ENCODE measurements at regions not wholly inside any gene's neighbourhood (a gene's known extent, or its start where the extent isn't known, plus 50 kb on each side); places are given as distances from the start of the nearest gene placed in this dataset.
"Not testable (repeated sequence)": the region's sequence is repeated elsewhere in the genome, so short reads cannot be mapped to it uniquely, and the experiment has no call there.

DNA sequence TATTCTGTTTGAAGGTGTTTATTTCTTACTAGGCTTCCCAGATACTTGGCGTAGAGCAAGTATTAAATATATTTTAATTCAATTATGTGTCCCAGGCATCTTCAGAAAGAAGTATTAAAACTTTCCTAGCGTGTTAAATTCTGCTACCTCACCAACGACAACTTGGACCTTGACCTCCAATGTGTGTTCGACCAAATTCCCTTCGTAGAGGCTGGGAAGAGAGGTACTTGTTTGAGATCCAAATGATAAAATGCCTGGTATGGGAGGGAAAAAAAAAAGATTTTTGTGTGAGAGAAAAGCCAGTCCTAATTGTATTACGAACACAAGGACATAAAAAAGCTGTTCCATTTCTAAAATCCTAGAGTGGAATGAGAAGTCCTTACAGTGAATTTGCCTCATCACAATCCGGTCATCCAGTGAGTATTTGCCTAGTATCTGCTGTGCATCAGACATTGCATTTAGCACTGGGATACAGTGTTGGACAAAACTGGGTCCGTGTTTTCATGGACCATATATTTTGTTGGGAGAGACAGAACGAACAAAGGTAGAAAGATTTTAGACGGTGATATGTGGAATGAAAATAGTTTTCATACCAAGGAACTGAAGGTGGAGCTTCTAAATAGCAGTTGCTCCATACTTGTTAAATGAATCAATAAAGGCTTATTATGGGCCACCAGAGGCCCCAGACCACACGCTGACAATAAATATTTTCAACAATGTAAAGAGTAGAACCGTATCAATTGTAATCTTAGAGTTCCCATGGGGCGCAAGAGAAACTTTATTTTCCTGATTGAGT, 103.1 kb downstream of the KIF4B start:
- no peak for DNase-seq (ENCODE audit: low spot score)

DNA sequence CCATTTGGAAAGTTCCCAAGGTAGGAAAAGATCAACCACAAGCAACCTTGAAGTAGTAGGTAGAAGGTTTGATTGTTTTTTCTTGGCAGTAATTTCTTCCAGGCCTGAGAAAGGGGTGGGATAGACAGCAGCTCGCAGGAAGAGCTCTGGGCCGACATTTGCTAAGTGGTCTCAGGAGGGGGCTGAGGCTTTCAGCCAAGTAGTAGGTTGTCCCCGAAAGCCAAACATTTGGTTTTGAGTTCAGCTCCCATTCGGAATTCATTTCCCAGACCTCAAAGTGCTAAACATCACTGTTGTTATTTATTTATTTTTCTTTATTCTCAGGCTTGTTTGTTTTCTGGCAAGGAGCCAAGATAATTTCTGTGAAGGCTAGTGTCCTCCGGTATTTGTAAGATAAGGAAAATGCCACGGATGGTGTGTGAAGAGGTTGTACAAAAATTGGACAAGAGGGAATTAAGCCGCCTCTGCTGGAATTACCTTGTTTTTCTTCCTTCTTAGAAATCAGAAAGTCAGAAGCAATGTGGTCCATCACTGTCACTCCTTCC, 112.1 kb downstream of the KIF4B start:
- no peak for DNase-seq (ENCODE audit: low spot score)

DNA sequence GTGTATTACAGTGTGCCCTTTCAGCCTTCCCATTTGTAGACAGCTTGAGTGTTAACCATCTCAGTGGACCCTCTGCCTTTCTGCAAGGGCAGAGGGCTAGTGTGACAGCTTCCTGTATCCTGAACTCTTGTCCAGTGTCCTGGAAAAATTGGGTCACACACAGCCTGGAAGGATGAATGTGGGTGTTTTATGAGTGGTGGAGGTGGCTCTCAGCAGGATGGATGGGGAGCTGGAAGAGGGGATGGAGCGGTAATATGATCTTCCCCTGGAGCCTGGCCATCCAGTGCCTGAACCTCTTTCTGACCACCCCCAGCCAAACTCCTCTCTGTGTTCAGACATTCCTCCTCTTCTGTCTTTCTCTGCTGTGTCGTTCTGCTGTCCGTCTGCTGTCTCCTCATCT, 113.0 kb downstream of the KIF4B start:
- DNase-seq (ENCODE audit: low spot score): no peak

- DNase-seq (ENCODE audit: low spot score): no peak
Observed at GRCh38 chr5:155127552-155127951, 114.0 kb downstream of the KIF4B start.

- no peak for DNase-seq (ENCODE audit: low spot score)
Observed at GRCh38 chr5:155128786-155129512, 115.4 kb downstream of the KIF4B start.

DNA sequence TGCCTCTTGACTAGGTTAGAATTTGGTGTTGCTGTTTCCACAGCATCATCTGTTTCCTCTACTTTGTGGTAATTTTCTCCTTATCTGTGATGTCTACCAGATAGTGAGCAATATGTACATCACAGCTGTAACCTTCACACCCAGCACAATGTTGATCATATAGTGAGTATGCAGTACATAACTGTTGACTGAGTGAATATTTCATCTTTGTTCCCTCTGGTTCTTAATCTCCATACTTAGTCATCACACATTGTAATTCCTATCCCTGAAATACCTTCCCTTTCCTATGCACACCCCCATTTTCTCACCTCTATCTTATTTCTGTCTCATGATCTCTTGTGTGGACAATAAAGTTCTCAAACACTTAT, 115.9 kb downstream of the KIF4B start:
- no peak for DNase-seq (ENCODE audit: low spot score)

- no peak for DNase-seq (ENCODE audit: low spot score)
Observed at GRCh38 chr5:155134130-155134529, 120.6 kb downstream of the KIF4B start.

DNA sequence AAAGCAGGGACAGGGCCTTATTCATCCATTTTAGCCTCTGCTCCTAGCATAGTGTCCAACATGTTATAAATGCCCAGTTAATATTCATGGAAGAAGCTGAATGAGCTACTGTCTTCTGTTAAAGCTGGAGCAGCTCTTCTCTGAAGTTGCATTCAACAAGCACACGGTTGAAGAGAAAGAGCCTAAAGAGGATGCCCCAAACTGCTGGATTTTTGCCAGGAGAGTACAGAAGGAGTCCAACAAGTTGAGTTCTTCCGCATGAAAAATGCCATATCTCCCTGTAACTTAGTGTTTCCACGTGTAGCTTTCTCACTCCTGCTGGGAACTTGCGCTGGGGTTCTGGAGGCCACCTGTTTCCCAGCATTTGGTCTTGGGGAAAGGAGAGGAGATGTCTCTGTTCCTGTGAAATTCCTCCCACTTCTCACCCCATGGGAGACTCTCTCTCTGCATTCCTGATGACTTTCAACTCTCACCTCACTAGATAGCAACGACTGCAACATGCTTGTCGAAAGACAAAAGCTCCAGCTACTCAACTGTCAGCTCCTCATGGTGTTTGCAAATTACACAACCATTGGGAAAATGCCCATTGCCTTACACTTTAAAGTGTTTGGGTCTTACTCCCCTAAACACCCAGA, 122.8 kb downstream of the KIF4B start:
- DNase-seq (ENCODE audit: low spot score): no peak

GRCh38 chr5:155137683-155138082, 124.1 kb downstream of the KIF4B start:
- no peak for DNase-seq (ENCODE audit: low spot score)

GRCh38 chr5:155140646-155141045, 127.1 kb downstream of the KIF4B start:
- DNase-seq (ENCODE audit: low spot score): no peak

- DNase-seq (ENCODE audit: low spot score): no peak
Observed at GRCh38 chr5:155144956-155145355, 131.4 kb downstream of the KIF4B start.

DNA sequence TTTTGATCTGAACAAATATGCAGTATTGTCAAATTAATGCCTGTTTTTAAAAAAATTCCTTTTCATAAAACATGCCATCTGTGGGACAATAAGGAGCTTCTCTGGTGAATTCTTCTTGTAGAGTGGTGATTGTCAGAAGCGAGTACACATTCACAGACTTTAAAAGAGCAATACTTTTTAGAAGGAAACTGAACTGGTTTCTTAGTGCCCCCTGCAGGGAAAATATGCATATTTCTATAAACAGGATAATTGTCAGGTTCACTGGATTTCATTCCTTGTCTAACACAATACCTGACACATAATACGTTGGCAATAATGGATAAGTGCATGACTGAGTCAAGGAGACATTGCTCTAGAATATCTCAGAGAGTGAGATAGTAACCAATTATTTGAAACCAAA, 133.7 kb downstream of the KIF4B start:
- no peak for DNase-seq (ENCODE audit: low spot score)

DNA sequence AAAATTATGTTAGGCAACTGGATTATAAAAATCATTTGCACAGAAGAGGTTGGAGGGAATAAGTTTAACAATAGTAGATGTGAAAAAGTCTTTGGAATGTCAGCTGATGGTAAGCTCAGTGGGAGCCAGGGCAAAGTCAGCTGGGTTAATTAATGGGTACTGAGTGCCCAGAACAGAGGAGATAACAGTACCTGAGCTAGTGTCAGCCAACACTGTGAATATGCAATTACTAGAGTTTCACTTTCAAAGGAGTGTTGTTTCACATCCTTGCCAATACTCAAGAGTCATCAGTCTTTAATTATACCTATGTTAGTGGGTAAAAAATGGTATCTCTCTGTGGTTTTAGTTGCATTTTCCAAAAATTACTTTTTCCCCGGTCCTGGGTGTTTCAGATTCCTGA, 135.1 kb downstream of the KIF4B start:
- DNase-seq (ENCODE audit: low spot score): no peak

GRCh38 chr5:155150012-155150411, 136.5 kb downstream of the KIF4B start:
- no peak for DNase-seq (ENCODE audit: low spot score)

GRCh38 chr5:155154973-155155372, 141.4 kb downstream of the KIF4B start:
- DNase-seq (ENCODE audit: low spot score): no peak

DNA sequence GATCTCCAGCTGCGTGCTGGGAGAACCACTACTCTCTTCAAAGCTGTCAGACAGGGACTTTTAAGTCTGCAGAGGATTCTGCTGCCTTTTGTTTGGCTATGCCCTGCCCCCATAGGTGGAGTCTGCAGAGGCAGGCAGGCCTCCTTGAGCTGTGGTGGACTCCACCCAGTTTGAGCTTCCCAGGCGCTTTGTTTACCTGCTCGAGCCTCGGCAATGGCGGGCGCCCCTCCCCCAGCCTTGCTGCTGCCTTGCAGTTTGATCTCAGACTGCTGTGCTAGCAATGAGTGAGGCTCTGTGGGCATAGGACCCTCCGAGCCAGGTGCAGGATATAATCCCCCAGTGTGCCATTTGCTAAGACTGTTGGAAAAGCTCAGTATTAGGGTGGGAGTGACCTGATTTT, 149.5 kb downstream of the KIF4B start:
- DNase-seq (ENCODE audit: low spot score): not testable (repeated sequence)

DNA sequence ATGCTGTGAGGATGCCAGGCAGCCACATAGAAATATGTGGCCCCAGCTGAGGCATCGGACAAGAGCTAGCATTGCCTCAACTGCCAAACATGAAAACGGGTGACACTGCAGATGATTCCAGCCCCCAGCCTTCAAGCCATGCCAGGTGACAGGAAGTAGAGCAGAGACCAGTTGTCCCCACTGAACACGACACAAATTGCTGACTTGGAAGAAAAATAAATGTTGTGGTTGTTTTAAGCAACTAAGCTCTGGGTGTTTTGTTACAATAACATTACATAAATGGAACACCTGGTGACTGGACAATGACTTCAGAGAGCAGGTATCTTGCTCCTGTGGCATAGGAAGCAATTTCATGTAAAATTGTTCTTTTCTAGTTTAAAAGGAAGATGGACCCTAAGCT, 154.2 kb downstream of the KIF4B start:
- no peak for DNase-seq (ENCODE audit: low spot score)

DNA sequence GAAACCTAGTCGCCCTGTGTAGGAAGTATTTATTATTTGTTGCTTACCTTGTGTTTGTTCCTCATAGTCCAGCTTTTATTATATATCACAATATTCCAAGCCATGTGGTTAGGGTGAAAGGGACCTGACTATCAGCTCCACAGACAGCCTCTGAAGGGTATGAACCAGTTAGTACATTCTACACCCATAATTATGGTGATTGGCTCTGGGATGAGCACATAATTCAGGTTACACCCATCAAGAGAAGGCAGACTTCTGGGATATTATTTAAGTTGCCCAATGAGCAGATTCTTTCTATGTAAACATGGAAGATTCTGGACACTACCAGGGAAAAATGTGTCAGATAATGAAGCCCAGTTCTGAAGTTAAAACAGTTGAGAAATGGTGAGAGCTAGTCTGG, 168.0 kb downstream of the KIF4B start:
- no peak for DNase-seq (ENCODE audit: low spot score)

DNA sequence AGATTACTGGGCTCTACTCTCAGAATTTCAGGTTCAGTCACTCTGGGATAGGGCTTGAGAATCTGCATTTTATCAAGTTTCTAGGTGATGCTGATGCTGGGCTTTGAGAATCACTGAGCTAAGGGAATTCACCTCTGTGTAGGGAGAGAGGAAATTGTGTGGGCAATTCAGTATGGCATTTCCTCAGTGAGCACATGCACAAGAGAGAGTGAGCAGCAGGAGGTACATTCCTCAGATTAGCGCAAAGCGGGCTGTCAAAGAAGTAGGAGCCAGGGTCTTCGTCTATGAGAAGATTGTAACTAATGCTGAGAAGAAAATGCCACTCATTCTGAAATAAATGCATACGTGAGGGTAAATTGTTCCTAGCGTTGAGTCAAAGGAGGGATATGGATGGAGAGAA, 175.9 kb downstream of the KIF4B start:
- no peak for DNase-seq (ENCODE audit: low spot score)

GRCh38 chr5:155189981-155190380, 176.4 kb downstream of the KIF4B start:
- no peak for DNase-seq (ENCODE audit: low spot score)

- DNase-seq (ENCODE audit: low spot score): no peak
Observed at GRCh38 chr5:155193029-155193428, 179.5 kb downstream of the KIF4B start.

GRCh38 chr5:155193483-155194107, 180.0 kb downstream of the KIF4B start:
- DNase-seq (ENCODE audit: low spot score): no peak

Measured in putamen (tissue), 1 donor.